Mammary epithelial cell (primary cell): ENCODE measurements at regions not wholly inside any gene's neighbourhood (a gene's known extent, or its start where the extent isn't known, plus 50 kb on each side); places are given as distances from the start of the nearest gene placed in this dataset.

Experiments
- EZH2 ChIP-seq: IDR thresholded peaks from 2 replicates; pipeline ENCODE4 v1.6.1; 2012; ENCODE audit warnings: low read length, inconsistent platforms, borderline replicate concordance
- TF ChIP-seq, protein P1 (sequence below), 2 donors: IDR thresholded peaks in 1 of 2; conservative IDR thresholded peaks in 1 of 2; 2 replicates each; pipeline ENCODE4 v1.5.1; 2011 to 2012; ENCODE audit warnings: inconsistent platforms in 2 of 2, low read length in 2 of 2, mild to moderate bottlenecking in 2 of 2, control low read depth in 1 of 2, low read depth in 1 of 2; ENCODE audit not compliant: insufficient read depth in 1 of 2; ENCODE audit errors: extremely low read depth in 1 of 2

- TF ChIP-seq, protein P1, sequence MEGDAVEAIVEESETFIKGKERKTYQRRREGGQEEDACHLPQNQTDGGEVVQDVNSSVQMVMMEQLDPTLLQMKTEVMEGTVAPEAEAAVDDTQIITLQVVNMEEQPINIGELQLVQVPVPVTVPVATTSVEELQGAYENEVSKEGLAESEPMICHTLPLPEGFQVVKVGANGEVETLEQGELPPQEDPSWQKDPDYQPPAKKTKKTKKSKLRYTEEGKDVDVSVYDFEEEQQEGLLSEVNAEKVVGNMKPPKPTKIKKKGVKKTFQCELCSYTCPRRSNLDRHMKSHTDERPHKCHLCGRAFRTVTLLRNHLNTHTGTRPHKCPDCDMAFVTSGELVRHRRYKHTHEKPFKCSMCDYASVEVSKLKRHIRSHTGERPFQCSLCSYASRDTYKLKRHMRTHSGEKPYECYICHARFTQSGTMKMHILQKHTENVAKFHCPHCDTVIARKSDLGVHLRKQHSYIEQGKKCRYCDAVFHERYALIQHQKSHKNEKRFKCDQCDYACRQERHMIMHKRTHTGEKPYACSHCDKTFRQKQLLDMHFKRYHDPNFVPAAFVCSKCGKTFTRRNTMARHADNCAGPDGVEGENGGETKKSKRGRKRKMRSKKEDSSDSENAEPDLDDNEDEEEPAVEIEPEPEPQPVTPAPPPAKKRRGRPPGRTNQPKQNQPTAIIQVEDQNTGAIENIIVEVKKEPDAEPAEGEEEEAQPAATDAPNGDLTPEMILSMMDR (conservative IDR thresholded peaks at IDR 0.05 in 1 of 2, IDR thresholded peaks at IDR 0.05 in 1 of 2; ENCODE audit: extremely low read depth in 1 of 2, insufficient read depth in 1 of 2, low read depth in 1 of 2, low read length in 2 of 2) = no peak
- TF ChIP-seq EZH2 = no peak
Observed at GRCh38 chr15:25234831-25235230, 204.0 kb downstream of the UBE3A start.
